ENCODE measurements at regions not wholly inside any gene's neighbourhood (a gene's known extent, or its start where the extent isn't known, plus 50 kb on each side); places are given as distances from the start of the nearest gene placed in this dataset.

- TF ChIP-seq CTCF (IDR thresholded peaks at IDR 0.05) (no peak), POLR2A (IDR thresholded peaks at IDR 0.05) (no peak)
These were observed 57.7 kb upstream of the MEF2C start for GRCh38 chr5:88940713-88941112.
